HepG2 (cell line): ENCODE measurements at regions not wholly inside any gene's neighbourhood (a gene's known extent, or its start where the extent isn't known, plus 50 kb on each side); places are given as distances from the start of the nearest gene placed in this dataset.

Experiments
- ATAC-seq: fragments of 200-7000 bp; cut with Tn5 transposase; 3 replicates; pipeline ENCODE4 v1.9.1; 2020; ENCODE audit warnings: mild to moderate bottlenecking, moderate library complexity
- BruUV-seq: library from RNA; stranded (reverse); fragments of 400-500 nt; replicated peaks from 2 replicates; lab custom pipeline; 2021; lab: Mats Ljungman, UMichigan
- CTCF ChIA-PET: fragments of 300-600 bp; formaldehyde crosslinking; extraction: SDS; loops from one replicate; lab custom pipeline; 2021; ENCODE audit warnings: low total read pairs, inconsistent platforms, low intra/inter-chr PET ratio; lab: Yijun Ruan, JAX
- POLR2A ChIA-PET: fragments of 350-600 bp; sonication (Branson Sonifier 250); formaldehyde crosslinking; loops from one replicate; lab custom pipeline; 2020; ENCODE audit warnings: antibody characterized with exemption, inconsistent platforms; lab: Yijun Ruan, JAX
- DNase-seq: peaks from one replicate; pipeline ENCODE4 v3.0.0-alpha.2; 2015; ENCODE audit warnings: low spot score
- FAIRE-seq: peaks from 3 replicates; lab custom pipeline; 2011; peaks lifted over from hg19 to GRCh38; lab: Jason Lieb, UNC
- H2AFZ ChIP-seq: one replicate; pipeline ENCODE4 v1.6.1; 2011; ENCODE audit warnings: low read length, inconsistent platforms
- H3K27ac ChIP-seq: fragments of 300-600 bp; 3 replicates; pipeline ENCODE4 v1.8.0; 2011; ENCODE audit warnings: mixed run types, mild to moderate bottlenecking, mixed read lengths, low read length, inconsistent platforms; ENCODE audit not compliant: insufficient read depth; ENCODE audit errors: extremely low read length
- H3K27me3 ChIP-seq, 2 experiments: fragments of 200-600 bp in 1 of 2; 2 replicates in 1 of 2; 3 replicates in 1 of 2; pipeline versions ENCODE4 v1.6.0 to v1.8.0; 2011; ENCODE audit warnings: low read length in 2 of 2, mild to moderate bottlenecking in 2 of 2, moderate library complexity in 2 of 2, inconsistent platforms in 1 of 2; ENCODE audit not compliant: insufficient read depth in 2 of 2, control insufficient read depth in 1 of 2
- H3K36me3 ChIP-seq, 2 experiments: fragments of 200-600 bp in 1 of 2; replicated peaks in 1 of 2; 2 replicates in 1 of 2; 3 replicates in 1 of 2; pipeline versions ENCODE4 v1.5.1 to v1.8.0; 2011; ENCODE audit warnings: low read length in 2 of 2, inconsistent platforms in 1 of 2; ENCODE audit not compliant: insufficient read depth in 2 of 2, control insufficient read depth in 1 of 2
- H3K4me1 ChIP-seq: 2 replicates; pipeline ENCODE4 v1.5.1; 2012; ENCODE audit warnings: low read length, inconsistent platforms; ENCODE audit not compliant: insufficient read depth
- H3K4me2 ChIP-seq: 2 replicates; pipeline ENCODE4 v1.6.0; 2011; ENCODE audit warnings: low read depth, low read length, inconsistent platforms
- H3K4me3 ChIP-seq, 3 experiments: fragments of 200-600 bp in 1 of 3; sonication (generic), shearing (Covaris generic) in 1 of 3; replicated peaks in 1 of 3; 2 replicates each; pipeline ENCODE4 v1.5.1; 2011 to 2016; ENCODE audit warnings: low read length in 3 of 3, inconsistent platforms in 2 of 3, low read depth in 2 of 3, mild to moderate bottlenecking in 2 of 3, control low read depth in 1 of 3, mixed read lengths in 1 of 3; ENCODE audit not compliant: insufficient read depth in 1 of 3
- H3K79me2 ChIP-seq: one replicate; pipeline ENCODE4 v1.6.1; 2011; ENCODE audit warnings: low read length, inconsistent platforms; ENCODE audit not compliant: insufficient read depth
- H3K9ac ChIP-seq: 2 replicates; pipeline ENCODE4 v1.6.0; 2011; ENCODE audit warnings: mild to moderate bottlenecking, low read depth, low read length, inconsistent platforms; ENCODE audit not compliant: insufficient read depth
- H3K9me3 ChIP-seq: 2 replicates; pipeline ENCODE4 v1.5.1; 2012; ENCODE audit warnings: mild to moderate bottlenecking, low read length
- H4K20me1 ChIP-seq: 2 replicates; pipeline ENCODE4 v1.6.0; 2011; ENCODE audit warnings: inconsistent platforms, mild to moderate bottlenecking, low read length, moderate library complexity; ENCODE audit not compliant: insufficient read depth
- HNF4A ChIP-seq: sonication (generic); formaldehyde crosslinking; IDR thresholded peaks from 2 replicates; pipeline ENCODE4 v1.4.0; 2020; ENCODE audit warnings: missing genetic modification reagents
- MAFF ChIP-seq: IDR thresholded peaks from 2 replicates; pipeline ENCODE4 v1.6.1; 2011; ENCODE audit warnings: low read depth, low read length, improper control_type of control experiment
- MAFK ChIP-seq, 2 experiments: IDR thresholded peaks in 1 of 2; conservative IDR thresholded peaks in 1 of 2; 2 replicates each; pipeline ENCODE4 v1.6.1; 2011; ENCODE audit warnings: improper control_type of control experiment in 2 of 2, low read length in 2 of 2
- MNT ChIP-seq: fragments of 450-650 bp; IDR thresholded peaks from 2 replicates; pipeline ENCODE4 v1.6.1; 2016
- NCOR1 ChIP-seq: fragments of 200-600 bp; sonication (generic); IDR thresholded peaks from 2 replicates; pipeline ENCODE4 v1.7.0; 2017; ENCODE audit warnings: antibody characterized with exemption, low read length, borderline replicate concordance
- ZNF501 ChIP-seq: sonication (generic); formaldehyde crosslinking; IDR thresholded peaks from 2 replicates; pipeline ENCODE4 v1.5.1; 2020; ENCODE audit warnings: mild to moderate bottlenecking, moderate library complexity, missing genetic modification reagents
- ZNF883 ChIP-seq: sonication (generic); formaldehyde crosslinking; IDR thresholded peaks from 2 replicates; pipeline ENCODE4 v1.5.1; 2020; ENCODE audit warnings: mild to moderate bottlenecking, missing genetic modification reagents; ENCODE audit errors: not compliant biosample characterization
- WGBS: methylation state at CpG from one replicate; pipeline ENCODE4 v1.1.6; 2017; ENCODE audit warnings: low lambda C conversion rate; 5-methylcytosine and 5-hydroxymethylcytosine counted together
- in situ Hi-C: cut with HindIII; loops from 2 replicates; pipeline ENCODE4 v1.10.0; 2017; ENCODE audit warnings: low pct_unique_long_range_greater_than_20kb; ENCODE audit not compliant: extremely low pct_ligation_motif_present
- intact Hi-C: fragments of 100-400 bp; cut with micrococcal nuclease; formaldehyde crosslinking; loops from one replicate; pipeline ENCODE4 v1.10.0; 2022; ENCODE audit not compliant: unreplicated experiment

GRCh38 chr3:18144571-18144970 lies 280.6 kb downstream of the SATB1 start (continued):
- no peak for TF ChIP-seq NCOR1
- no peak for TF ChIP-seq HNF4A (CRISPR knock-in tag)

GRCh38 chr3:18143258-18143780 lies 281.8 kb downstream of the SATB1 start:
- no peak for ATAC-seq
- DNase-seq = no peak
- no TSS peak for BruUV-seq
- H3K4me2 ChIP-seq = no peak overlapping the region
- no peak for FAIRE-seq
- H3K4me3 ChIP-seq = no peak overlapping the region
- H3K9ac ChIP-seq = no peak overlapping the region
- intact Hi-C loops (no loop called here), in situ Hi-C loops (no loop called here)
- no peaks in the 10 kb centered on the region; a peak in 1 of 5 replicates for H3K27me3 ChIP-seq
- no peak overlapping the region for H2AFZ ChIP-seq
- ChIA-PET CTCF (no interaction called here), POLR2A (no interaction called here)
- H3K4me1 ChIP-seq = no peaks in the 10 kb centered on the region
- no peaks in the 10 kb centered on the region for H3K36me3 ChIP-seq
- WGBS = under 1% methylated on average over 6 of the region's 6 CpGs
- no peaks in the 10 kb centered on the region for H3K9me3 ChIP-seq
- H3K79me2 ChIP-seq = no peaks in the 10 kb centered on the region
- TF ChIP-seq MAFF (peak; percentile 58; the same call in 1 of the 2 replicates), ZNF501 (CRISPR knock-in tag) (no peak), MAFK (conservative IDR thresholded peaks at IDR 0.05 in 1 of 2, IDR thresholded peaks at IDR 0.05 in 1 of 2; ENCODE audit: low read length in 2 of 2) (peak; percentile 60 to 62), ZNF883 (CRISPR knock-in tag) (no peak), MNT (peak; percentile 18; the same call in 1 of the 2 replicates)
- H4K20me1 ChIP-seq = no peaks in the 10 kb centered on the region
- H3K27ac ChIP-seq = no peak overlapping the region
